ENCODE measurements at regions not wholly inside any gene's neighbourhood (a gene's known extent, or its start where the extent isn't known, plus 50 kb on each side); places are given as distances from the start of the nearest gene placed in this dataset.

- DNase-seq, result no peak
These were observed 137.2 kb upstream of the FGGY start for GRCh38 chr1:59159557-59160203.

GRCh38 chr1:59161136-59161535 lies 135.8 kb upstream of the FGGY start:
- DNase-seq, result no peak

- no peak for DNase-seq
These were observed 134.2 kb upstream of the FGGY start for GRCh38 chr1:59162665-59163064.

- no peak for DNase-seq
These were observed 133.4 kb upstream of the FGGY start for GRCh38 chr1:59163268-59164092.

GRCh38 chr1:59164371-59164770 lies 132.5 kb upstream of the FGGY start:
- DNase-seq, result no peak

GRCh38 chr1:59165353-59165752 lies 131.5 kb upstream of the FGGY start:
- DNase-seq, result no peak

GRCh38 chr1:59169703-59170102 lies 127.2 kb upstream of the FGGY start:
- DNase-seq, result no peak

- no peak for DNase-seq
These were observed 126.2 kb upstream of the FGGY start for GRCh38 chr1:59170659-59171058.

GRCh38 chr1:59171788-59172187 lies 125.1 kb upstream of the FGGY start:
- no peak for DNase-seq

GRCh38 chr1:59172693-59173092 lies 124.2 kb upstream of the FGGY start:
- DNase-seq, result no peak

GRCh38 chr1:59173721-59174120 lies 123.2 kb upstream of the FGGY start:
- DNase-seq, result no peak

GRCh38 chr1:59176471-59176870 lies 120.4 kb upstream of the FGGY start:
- no peak for DNase-seq

GRCh38 chr1:59177756-59178155 lies 119.1 kb upstream of the FGGY start:
- no peak for DNase-seq

GRCh38 chr1:59178339-59179187 lies 118.3 kb upstream of the FGGY start:
- DNase-seq, result no peak

GRCh38 chr1:59179673-59180072 lies 117.2 kb upstream of the FGGY start:
- DNase-seq, result no peak

- no peak for DNase-seq
These were observed 116.2 kb upstream of the FGGY start for GRCh38 chr1:59180735-59181134.

GRCh38 chr1:59183749-59184317 lies 113.1 kb upstream of the FGGY start:
- no peak for DNase-seq

GRCh38 chr1:59184365-59184905 lies 112.5 kb upstream of the FGGY start:
- DNase-seq, result no peak

- DNase-seq, result no peak
These were observed 111.6 kb upstream of the FGGY start for GRCh38 chr1:59185163-59185860.

- DNase-seq, result no peak
These were observed 110.2 kb upstream of the FGGY start for GRCh38 chr1:59186656-59187055.

GRCh38 chr1:59188413-59189213 lies 108.3 kb upstream of the FGGY start:
- no peak for DNase-seq
